B cell (primary cell): ENCODE measurements at regions not wholly inside any gene's neighbourhood (a gene's known extent, or its start where the extent isn't known, plus 50 kb on each side); places are given as distances from the start of the nearest gene placed in this dataset.

Source experiments
- ATAC-seq: fragments of 200-7000 bp; cut with Tn5 transposase; one replicate; pipeline ENCODE4 v1.10.0; 2021; ENCODE audit warnings: low read depth, mild to moderate bottlenecking, moderate number of reproducible peaks, moderate library complexity
- CTCF ChIA-PET: fragments of 350-600 bp; sonication (Branson Sonifier 250); formaldehyde crosslinking; loops from one replicate; lab custom pipeline; 2021; ENCODE audit warnings: antibody characterized with exemption, inconsistent platforms; lab: Charles Lee
- POLR2A ChIA-PET: fragments of 350-600 bp; sonication (Branson Sonifier 250); formaldehyde crosslinking; loops from one replicate; lab custom pipeline; 2021; ENCODE audit warnings: antibody characterized with exemption; lab: Charles Lee
- DNase-seq: peaks from one replicate; pipeline ENCODE4 v3.0.0; 2013
- H2AFZ ChIP-seq: 2 replicates; pipeline ENCODE4 v1.6.1; 2012; ENCODE audit warnings: mild to moderate bottlenecking, low read depth, low read length; ENCODE audit not compliant: insufficient read depth, poor library complexity, severe bottlenecking
- H3K27ac ChIP-seq, 2 donors: 1 replicate in 1 of 2; 2 replicates in 1 of 2; pipeline ENCODE4 v1.5.1; 2012 to 2013; ENCODE audit warnings: low read length in 2 of 2, mild to moderate bottlenecking in 2 of 2, moderate library complexity in 1 of 2
- H3K27me3 ChIP-seq, 4 experiments: fragments of 200-600 bp in 1 of 4; sonication (generic) in 1 of 4; replicated peaks in 1 of 4; 1 replicate in 2 of 4; 2 replicates in 2 of 4; pipeline versions ENCODE4 v1.6.1 to v1.7.0; 2013 to 2016; ENCODE audit warnings: low read length in 3 of 4, mild to moderate bottlenecking in 2 of 4, mixed read lengths in 1 of 4, moderate library complexity in 1 of 4; ENCODE audit not compliant: insufficient read depth in 4 of 4, control insufficient read depth in 3 of 4; ENCODE audit errors: control extremely low read depth in 1 of 4
- H3K36me3 ChIP-seq, 2 experiments: replicated peaks in 1 of 2; 1 replicate in 1 of 2; 2 replicates in 1 of 2; pipeline versions ENCODE4 v1.6.1 to v1.7.1; 2013; ENCODE audit warnings: low read length in 1 of 2; ENCODE audit not compliant: insufficient read depth in 2 of 2, control insufficient read depth in 1 of 2; ENCODE audit errors: control extremely low read depth in 1 of 2, extremely low read depth in 1 of 2
- H3K4me1 ChIP-seq, 2 donors: fragments of 200-600 bp in 1 of 2; sonication (generic) in 1 of 2; 1 replicate in 1 of 2; 2 replicates in 1 of 2; pipeline versions ENCODE4 v1.5.1 to v1.6.1; 2013 to 2017; ENCODE audit warnings: low read length in 2 of 2; ENCODE audit not compliant: control insufficient read depth in 2 of 2, insufficient read depth in 2 of 2
- H3K4me2 ChIP-seq: replicated peaks from 2 replicates; pipeline ENCODE3; 2012; ENCODE audit warnings: mild to moderate bottlenecking, low read depth, low read length; ENCODE audit not compliant: poor library complexity, severe bottlenecking
- H3K4me3 ChIP-seq, 5 experiments: fragments of 200-600 bp in 1 of 5; sonication (generic) in 1 of 5; 1 replicate in 3 of 5; 2 replicates in 2 of 5; pipeline versions ENCODE4 v1.5.1 to v1.7.0; 2011 to 2016; ENCODE audit warnings: low read length in 4 of 5, mild to moderate bottlenecking in 4 of 5, low read depth in 2 of 5, control low read depth in 1 of 5, moderate library complexity in 1 of 5; ENCODE audit not compliant: insufficient read depth in 1 of 5; ENCODE audit errors: control extremely low read depth in 1 of 5, extremely low read depth in 1 of 5
- H3K79me2 ChIP-seq: fragments of 200-600 bp; sonication (generic); one replicate; pipeline ENCODE4 v1.6.0; 2016; ENCODE audit warnings: low read length; ENCODE audit not compliant: control insufficient read depth, insufficient read depth
- H3K9ac ChIP-seq: fragments of 200-600 bp; sonication (generic); 2 replicates; pipeline ENCODE4 v1.6.1; 2017; ENCODE audit warnings: mild to moderate bottlenecking, low read length, moderate library complexity
- H3K9me3 ChIP-seq, 3 donors: one replicate each; pipeline versions ENCODE4 v1.6.1 to v1.7.1; 2013; ENCODE audit warnings: low read length in 2 of 3; ENCODE audit not compliant: control insufficient read depth in 2 of 3, insufficient read depth in 1 of 3; ENCODE audit errors: control extremely low read depth in 1 of 3
- H4K20me1 ChIP-seq: 2 replicates; pipeline ENCODE4 v1.6.0; 2012; ENCODE audit warnings: mild to moderate bottlenecking, low read length; ENCODE audit not compliant: insufficient read depth, control insufficient read depth, poor library complexity, severe bottlenecking
- H3K27ac Mint-ChIP-seq: one replicate; pipeline ENCODE4 v1.8.0; 2021; ENCODE audit warnings: mixed read lengths
- H3K27me3 Mint-ChIP-seq: one replicate; pipeline ENCODE4 v1.8.0; 2021; ENCODE audit warnings: mixed read lengths
- H3K4me1 Mint-ChIP-seq: one replicate; pipeline ENCODE4 v1.8.0; 2021; ENCODE audit warnings: mixed read lengths
- H3K4me3 Mint-ChIP-seq: one replicate; pipeline ENCODE4 v1.8.0; 2021; ENCODE audit warnings: mixed read lengths
- H3K9me3 Mint-ChIP-seq: one replicate; pipeline ENCODE4 v1.8.0; 2022; ENCODE audit warnings: mixed read lengths; ENCODE audit not compliant: insufficient read depth
- EZH2 ChIP-seq: IDR thresholded peaks from 2 replicates; pipeline ENCODE4 v1.6.1; 2012; ENCODE audit warnings: borderline replicate concordance, low read depth, mild to moderate bottlenecking, moderate library complexity, low read length; ENCODE audit not compliant: insufficient read depth, poor library complexity, severe bottlenecking
- WGBS: methylation state at CpG from one replicate; pipeline ENCODE4 v1.1.5; 2013; ENCODE audit warnings: missing lambda C conversion rate; ENCODE audit not compliant: insufficient coverage; 5-methylcytosine and 5-hydroxymethylcytosine counted together
- intact Hi-C: fragments of 100-400 bp; cut with micrococcal nuclease; formaldehyde crosslinking; loops from one replicate; pipeline ENCODE4 v1.10.0; 2022
- TF ChIP-seq, protein P1 (sequence below): fragments of 200-600 bp; IDR thresholded peaks from one replicate; pipeline ENCODE4 v1.8.0; 2022; ENCODE audit warnings: antibody characterized with exemption, mild to moderate bottlenecking

- no peak overlapping the region for H3K27ac Mint-ChIP-seq
- no peaks in the 10 kb centered on the region for H3K4me1 Mint-ChIP-seq
- H3K36me3 ChIP-seq: no peaks in the 10 kb centered on the region
- no peak overlapping the region for H3K4me3 Mint-ChIP-seq
- H2AFZ ChIP-seq: no peak overlapping the region
- H3K4me1 ChIP-seq: no peaks in the 10 kb centered on the region
- no peak overlapping the region for H3K27ac ChIP-seq
- no peaks in the 10 kb centered on the region for H4K20me1 ChIP-seq
- H3K9me3 ChIP-seq: no peaks in the 10 kb centered on the region
- TF ChIP-seq EZH2: no peak
- TF ChIP-seq, protein P1, sequence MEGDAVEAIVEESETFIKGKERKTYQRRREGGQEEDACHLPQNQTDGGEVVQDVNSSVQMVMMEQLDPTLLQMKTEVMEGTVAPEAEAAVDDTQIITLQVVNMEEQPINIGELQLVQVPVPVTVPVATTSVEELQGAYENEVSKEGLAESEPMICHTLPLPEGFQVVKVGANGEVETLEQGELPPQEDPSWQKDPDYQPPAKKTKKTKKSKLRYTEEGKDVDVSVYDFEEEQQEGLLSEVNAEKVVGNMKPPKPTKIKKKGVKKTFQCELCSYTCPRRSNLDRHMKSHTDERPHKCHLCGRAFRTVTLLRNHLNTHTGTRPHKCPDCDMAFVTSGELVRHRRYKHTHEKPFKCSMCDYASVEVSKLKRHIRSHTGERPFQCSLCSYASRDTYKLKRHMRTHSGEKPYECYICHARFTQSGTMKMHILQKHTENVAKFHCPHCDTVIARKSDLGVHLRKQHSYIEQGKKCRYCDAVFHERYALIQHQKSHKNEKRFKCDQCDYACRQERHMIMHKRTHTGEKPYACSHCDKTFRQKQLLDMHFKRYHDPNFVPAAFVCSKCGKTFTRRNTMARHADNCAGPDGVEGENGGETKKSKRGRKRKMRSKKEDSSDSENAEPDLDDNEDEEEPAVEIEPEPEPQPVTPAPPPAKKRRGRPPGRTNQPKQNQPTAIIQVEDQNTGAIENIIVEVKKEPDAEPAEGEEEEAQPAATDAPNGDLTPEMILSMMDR: no peak
- ChIA-PET CTCF (no interaction called here), POLR2A (no interaction called here)
- no CpG with 5 or more reads among the region's 1 CpG for WGBS
- no peak overlapping the region for H3K9ac ChIP-seq
- no peaks in the 10 kb centered on the region for H3K79me2 ChIP-seq
- no peaks in the 10 kb centered on the region for H3K27me3 Mint-ChIP-seq
- H3K27me3 ChIP-seq: no peaks in the 10 kb centered on the region
- ATAC-seq (no peak), DNase-seq (no peak)
- no peaks in the 10 kb centered on the region for H3K9me3 Mint-ChIP-seq
- no peak overlapping the region for H3K4me2 ChIP-seq
- intact Hi-C loops: no loop called here
- H3K4me3 ChIP-seq: no peak overlapping the region
Observed at GRCh38 chrX:79452881-79453280, 85.7 kb upstream of the ITM2A start.

- Mint-ChIP-seq H3K27ac (no peak overlapping the region), H3K27me3 (no peaks in the 10 kb centered on the region), H3K9me3 (no peaks in the 10 kb centered on the region), H3K4me1 (no peaks in the 10 kb centered on the region), H3K4me3 (no peak overlapping the region)
- DNase-seq: no peak
- Histone ChIP-seq H3K4me1 (no peaks in the 10 kb centered on the region), H3K36me3 (no peaks in the 10 kb centered on the region), H4K20me1 (no peaks in the 10 kb centered on the region), H3K27ac (no peak overlapping the region), H3K9ac (no peak overlapping the region), H3K79me2 (no peaks in the 10 kb centered on the region), H3K4me3 (no peak overlapping the region), H3K9me3 (no peaks in the 10 kb centered on the region), H2AFZ (no peak overlapping the region), H3K4me2 (no peak overlapping the region), H3K27me3 (no peaks in the 10 kb centered on the region)
- TF ChIP-seq, protein P1: no peak
- no peak for TF ChIP-seq EZH2
- intact Hi-C loops: no loop called here
- no CpG with 5 or more reads among the region's 3 CpGs for WGBS
- POLR2A ChIA-PET: no interaction called here
- no peak for ATAC-seq
- CTCF ChIA-PET: no interaction called here
Observed at GRCh38 chrX:79444694-79445210, 77.6 kb upstream of the ITM2A start.
